SK-N-DZ (cell line): ENCODE measurements at regions not wholly inside any gene's neighbourhood (a gene's known extent, or its start where the extent isn't known, plus 50 kb on each side); places are given as distances from the start of the nearest gene placed in this dataset.

Experiments
- DNase-seq: peaks from one replicate; pipeline ENCODE4 v3.0.0-alpha.2; 2015; ENCODE audit warnings: low spot score

GRCh38 chr2:41042343-41042742, 590.5 kb upstream of the SLC8A1 start:
- no peak for DNase-seq

GRCh38 chr2:41061356-41061755, 609.5 kb upstream of the SLC8A1 start:
- no peak for DNase-seq

- DNase-seq: no peak
Observed at GRCh38 chr2:41062336-41062735, 610.4 kb upstream of the SLC8A1 start.

- DNase-seq: no peak
Observed at GRCh38 chr2:41066168-41066567, 614.3 kb upstream of the SLC8A1 start.

- no peak for DNase-seq
Observed at GRCh38 chr2:41068740-41069139, 616.9 kb upstream of the SLC8A1 start.

DNA sequence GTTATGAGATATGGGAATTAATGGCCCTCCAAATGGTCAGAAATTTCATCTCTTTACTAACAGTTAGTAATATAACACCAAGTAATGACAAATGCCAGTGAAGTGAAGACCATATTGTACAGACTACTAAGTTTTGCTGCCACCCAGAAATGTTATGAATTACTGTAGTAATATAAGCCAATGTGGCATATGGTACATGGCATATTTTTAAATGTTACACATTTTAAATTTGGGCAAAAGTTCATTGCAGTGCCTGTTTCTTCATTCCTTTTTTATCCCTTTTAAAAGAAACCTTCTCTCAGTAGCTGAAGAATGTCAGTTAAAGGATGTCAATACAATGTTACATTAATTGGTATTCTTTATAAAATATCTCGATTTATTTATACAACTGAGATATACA, 626.5 kb upstream of the SLC8A1 start:
- no peak for DNase-seq

GRCh38 chr2:41079011-41079410, 627.1 kb upstream of the SLC8A1 start:
- DNase-seq: no peak

DNA sequence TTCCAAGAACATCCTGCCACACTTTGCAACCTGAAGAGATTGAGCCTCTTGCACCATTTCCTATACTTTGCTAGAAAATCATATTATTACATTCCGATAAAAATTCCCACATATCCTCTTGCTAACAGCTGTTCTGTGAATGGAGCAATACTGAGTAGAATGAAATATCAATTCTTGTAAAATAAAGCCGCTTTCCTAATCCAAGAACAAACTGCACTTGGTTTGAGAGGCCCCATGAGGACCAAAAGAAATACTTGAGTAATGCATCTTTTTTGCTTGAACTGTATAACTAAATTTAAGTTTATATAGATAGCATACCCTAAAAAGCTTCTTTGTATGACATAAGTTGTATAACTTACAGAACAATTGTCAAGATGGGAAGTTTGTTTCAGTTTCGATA, 632.4 kb upstream of the SLC8A1 start:
- DNase-seq: no peak

- no peak for DNase-seq
Observed at GRCh38 chr2:41087946-41088345, 636.1 kb upstream of the SLC8A1 start.

GRCh38 chr2:41101281-41101680, 649.4 kb upstream of the SLC8A1 start:
- DNase-seq: no peak

- no peak for DNase-seq
Observed at GRCh38 chr2:41109744-41110143, 657.9 kb upstream of the SLC8A1 start.

DNA sequence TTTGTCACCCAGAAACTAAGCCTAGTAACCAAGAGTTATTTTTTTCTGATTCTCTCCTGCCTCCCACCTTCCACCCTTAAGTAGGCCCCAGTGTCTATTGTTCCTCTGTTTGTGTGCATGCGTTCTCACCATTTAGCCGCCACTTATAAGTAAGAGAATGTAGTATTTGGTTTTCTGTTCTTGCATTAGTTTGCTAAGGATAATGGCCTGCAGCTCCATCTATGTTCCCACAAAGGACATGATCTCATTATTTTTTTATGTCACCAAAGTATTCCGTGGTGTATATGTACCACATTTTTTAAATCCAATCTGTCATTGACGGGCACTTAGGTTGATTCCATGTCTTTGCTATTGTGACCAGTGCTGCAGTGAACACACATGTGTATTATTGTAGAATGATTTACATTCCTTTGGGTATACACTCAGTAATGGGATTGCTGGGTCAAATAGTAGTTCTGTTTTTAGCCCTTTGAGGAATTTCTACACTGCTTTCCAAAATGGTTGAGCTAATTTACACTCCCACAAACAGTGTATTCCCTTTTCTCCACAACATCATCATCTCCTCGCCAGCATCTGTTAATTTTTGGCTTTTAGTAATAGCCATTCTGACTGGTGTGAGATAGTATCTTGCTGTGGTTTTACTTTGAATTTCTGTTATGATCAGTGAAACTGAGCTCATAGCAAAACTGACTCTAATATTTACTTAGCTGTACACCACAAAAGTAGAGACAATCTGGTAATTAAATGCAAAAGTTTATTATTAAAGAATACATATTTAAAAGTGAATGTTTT, 660.1 kb upstream of the SLC8A1 start:
- no peak for DNase-seq

DNA sequence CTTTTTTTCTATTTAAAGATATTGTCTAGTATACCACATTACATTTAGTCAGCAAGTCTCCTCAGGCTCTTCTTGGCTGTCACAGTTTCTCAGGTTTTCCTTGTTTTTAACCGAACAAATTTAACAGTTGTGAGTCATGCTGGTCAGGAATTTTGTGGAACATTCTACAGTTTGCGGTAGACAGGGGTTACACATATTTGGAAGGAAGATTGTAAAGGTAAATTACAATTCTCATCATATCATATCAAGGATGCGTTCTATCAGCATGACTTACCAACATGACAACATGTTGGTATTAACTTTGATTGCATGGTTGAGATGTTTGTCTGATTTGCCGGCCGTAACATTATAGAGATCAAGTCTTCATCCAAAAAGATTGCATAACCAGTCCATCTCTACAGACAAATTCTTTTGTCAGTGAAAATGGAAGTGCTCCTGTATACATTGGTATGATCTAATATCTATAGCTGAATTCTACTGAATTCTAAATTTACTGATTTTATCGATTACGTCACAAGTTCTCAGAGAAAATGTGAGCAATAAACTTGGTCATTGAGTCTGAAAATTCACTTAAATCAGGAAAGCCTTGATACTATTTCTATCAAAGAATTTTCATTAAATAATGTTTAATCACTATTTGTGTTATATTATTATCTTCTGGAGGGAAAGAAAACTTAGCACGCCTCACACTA, 664.4 kb upstream of the SLC8A1 start:
- no peak for DNase-seq

DNA sequence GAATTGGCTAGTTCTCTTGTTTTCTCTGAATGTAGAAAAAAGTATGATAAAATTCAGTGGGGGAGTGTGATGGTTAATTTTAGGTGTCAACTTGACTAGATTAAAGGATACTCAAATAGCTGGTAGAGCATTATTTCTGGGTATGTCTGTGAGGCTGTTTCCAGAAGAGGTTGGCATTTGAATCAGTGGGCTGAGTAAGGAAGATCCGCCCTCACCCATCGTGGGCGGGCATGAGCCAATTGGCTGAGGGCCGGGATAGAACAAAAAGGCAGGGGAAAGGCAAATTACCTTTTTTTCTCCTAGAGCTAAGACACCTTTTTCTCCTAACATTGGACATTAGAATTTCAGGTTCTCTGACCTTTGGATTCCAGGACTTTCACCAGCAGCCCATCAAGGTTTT, 667.6 kb upstream of the SLC8A1 start:
- no peak for DNase-seq

DNA sequence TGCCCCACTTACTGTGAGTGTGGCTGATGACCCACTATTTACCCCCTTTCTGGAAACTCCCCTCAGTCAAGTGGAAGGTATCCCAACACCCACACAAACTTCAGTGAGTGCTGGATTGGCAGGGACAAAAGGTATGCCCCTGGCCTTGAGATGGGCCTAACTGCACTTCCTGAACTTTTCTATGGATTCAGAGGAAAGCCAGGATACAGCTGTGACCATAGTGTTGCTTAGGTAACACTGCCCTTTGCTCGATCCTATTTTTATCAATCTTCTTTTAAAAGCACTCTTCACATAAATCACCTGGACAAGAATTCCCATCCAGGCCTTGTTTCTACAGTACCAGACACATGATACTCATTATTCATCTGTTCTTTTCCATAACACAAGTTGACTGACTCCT, 671.5 kb upstream of the SLC8A1 start:
- DNase-seq: no peak

DNA sequence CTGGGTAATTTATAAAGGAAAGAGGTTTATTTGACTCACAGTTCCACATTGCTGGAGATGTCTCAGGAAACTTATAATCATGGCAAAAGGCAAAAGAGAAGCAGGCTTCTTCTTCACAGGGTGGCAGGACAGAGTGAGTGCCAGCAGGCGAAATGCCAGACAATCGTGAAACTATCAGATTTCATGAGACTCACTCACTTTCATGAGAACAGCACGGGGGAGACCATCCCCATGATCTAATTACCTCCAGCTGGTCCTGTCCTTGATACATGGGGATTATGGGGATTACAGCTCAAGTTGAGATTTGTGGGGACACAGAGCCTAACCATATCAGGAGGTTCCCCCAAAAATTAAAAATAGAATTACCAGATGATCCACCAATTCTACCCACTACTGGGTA, 675.5 kb upstream of the SLC8A1 start:
- DNase-seq: no peak

- no peak for DNase-seq
Observed at GRCh38 chr2:41129988-41130387, 678.1 kb upstream of the SLC8A1 start.

DNA sequence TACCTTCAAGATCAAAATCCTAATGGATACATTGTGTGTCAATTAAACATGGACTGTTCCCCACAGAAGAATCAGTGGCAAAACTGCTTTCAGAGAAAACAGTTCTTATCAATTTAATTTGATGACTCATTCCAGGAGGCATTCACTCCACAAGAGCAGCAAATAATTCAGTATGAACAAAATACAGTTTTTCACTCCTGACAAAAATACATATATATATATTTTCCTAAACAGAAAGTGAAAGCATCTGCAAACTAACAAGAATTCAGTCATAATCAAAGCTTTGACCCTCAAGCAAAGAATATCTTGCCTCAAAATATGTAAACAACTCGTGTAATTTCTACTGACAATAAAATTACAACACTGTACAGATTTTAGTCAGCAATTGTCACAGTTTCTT, 685.1 kb upstream of the SLC8A1 start:
- no peak for DNase-seq

DNA sequence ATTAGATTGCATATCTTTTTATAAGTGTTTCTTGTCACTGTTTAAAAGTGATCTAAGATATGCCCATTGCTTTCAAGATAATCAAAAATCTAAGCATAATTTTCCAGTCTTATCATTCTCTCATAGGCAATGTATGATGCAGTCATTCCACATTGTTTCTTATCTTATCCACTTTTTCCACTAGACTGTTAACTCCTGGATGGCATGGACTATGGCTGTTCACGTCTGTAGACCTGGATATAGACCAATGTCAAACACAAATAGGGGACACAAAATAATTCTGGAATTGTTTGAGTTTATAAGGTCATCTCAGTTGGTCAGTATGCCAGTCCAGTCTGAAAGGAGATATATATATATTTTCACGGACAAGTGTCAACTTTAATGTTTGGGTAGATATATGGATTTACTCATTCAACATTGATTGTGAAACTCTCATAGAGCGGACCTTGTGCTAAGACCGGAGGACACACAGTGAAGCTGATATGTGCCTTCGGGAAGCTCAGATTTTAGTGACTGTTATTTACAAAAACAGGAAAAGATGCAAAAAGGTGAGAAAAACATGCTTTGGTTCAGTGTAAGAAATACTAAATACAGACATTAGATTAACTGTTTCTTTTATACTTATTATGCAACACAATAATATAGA, 689.4 kb upstream of the SLC8A1 start:
- no peak for DNase-seq

DNA sequence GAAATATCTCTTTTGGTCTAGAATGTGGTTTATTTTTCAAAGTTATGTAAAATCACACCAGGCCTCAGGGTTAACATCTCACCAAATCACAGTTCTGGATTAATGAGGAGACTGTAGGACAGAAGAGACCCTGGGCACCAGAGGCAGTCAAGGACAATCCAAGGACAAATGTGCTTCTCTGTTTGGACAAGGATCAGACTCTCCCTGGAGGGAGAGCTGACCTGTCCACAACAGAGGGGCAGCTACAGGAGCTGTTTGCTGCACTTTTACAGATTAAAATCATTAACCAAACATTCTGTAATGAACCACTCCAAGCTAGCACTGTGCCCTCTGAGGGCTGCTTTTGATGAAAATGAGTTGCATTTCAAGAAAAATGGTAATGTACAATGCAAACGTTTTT, 690.6 kb upstream of the SLC8A1 start:
- DNase-seq: no peak

- no peak for DNase-seq
Observed at GRCh38 chr2:41145066-41145465, 693.2 kb upstream of the SLC8A1 start.

DNA sequence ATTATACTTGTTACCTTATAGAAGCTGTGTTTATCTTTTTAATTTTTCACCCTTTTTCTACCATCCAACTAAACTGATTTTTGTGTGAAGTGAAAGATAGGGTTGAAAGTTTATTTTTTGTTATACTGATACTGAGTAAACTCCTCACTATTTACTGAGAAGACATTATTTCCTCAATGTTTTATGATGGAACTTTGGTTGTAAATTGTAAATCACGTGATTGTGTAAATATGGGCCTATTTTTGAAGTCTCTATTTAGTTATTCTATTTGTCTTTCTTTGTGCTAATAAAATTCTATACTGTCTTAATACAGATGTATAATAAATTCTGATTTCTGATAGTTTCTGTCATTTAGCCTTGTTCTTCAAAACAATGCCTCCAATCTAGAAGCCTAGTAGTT, 697.2 kb upstream of the SLC8A1 start:
- no peak for DNase-seq

- no peak for DNase-seq
Observed at GRCh38 chr2:41151746-41152145, 699.9 kb upstream of the SLC8A1 start.
